ENCODE measurements at regions not wholly inside any gene's neighbourhood (a gene's known extent, or its start where the extent isn't known, plus 50 kb on each side); places are given as distances from the start of the nearest gene placed in this dataset.

DNA sequence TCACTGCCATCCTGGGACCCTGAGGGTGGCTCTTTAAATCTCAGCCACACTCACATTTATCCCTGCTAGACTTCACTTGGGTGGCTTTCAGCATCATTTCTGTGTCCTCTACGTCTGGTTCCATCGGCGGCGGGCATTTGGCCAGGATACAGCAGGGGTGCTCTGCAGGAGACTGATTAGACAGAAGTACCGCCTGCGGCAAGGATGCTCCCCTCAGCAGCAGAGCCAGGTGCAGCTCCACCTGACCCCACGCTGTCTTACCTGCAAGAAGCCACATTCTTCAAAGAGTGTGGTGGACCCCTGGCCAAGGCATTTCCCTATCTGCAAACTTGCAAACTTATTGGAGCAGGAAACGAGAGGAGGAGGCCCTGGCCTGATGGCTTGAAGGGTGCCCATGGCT, 309.8 kb upstream of the IRX4 start:
- Histone ChIP-seq H3K4me1 (no peaks in the 10 kb centered on the region), H3K27me3 (peaks cover 0 to 4% (median 0%) of the 10 kb centered on the region in 3 donors), H3K27ac (no peak overlapping the region), H3K9me3 (no peaks in the 10 kb centered on the region), H3K36me3 (no peaks in the 10 kb centered on the region), H3K4me3 (no peak overlapping the region)
- ATAC-seq = no peak
- in situ Hi-C loops (cut with MboI; ENCODE audit: low sequenced_read_pairs in 4 of 4) (no loop called here), intact Hi-C loops (cut with DNase I; ENCODE audit: low total_unique reads) (no loop called here)
- DNase-seq = no peak
- no peak for TF ChIP-seq POLR2A (IDR thresholded peaks at IDR 0.05)
- TF ChIP-seq, protein P1, sequence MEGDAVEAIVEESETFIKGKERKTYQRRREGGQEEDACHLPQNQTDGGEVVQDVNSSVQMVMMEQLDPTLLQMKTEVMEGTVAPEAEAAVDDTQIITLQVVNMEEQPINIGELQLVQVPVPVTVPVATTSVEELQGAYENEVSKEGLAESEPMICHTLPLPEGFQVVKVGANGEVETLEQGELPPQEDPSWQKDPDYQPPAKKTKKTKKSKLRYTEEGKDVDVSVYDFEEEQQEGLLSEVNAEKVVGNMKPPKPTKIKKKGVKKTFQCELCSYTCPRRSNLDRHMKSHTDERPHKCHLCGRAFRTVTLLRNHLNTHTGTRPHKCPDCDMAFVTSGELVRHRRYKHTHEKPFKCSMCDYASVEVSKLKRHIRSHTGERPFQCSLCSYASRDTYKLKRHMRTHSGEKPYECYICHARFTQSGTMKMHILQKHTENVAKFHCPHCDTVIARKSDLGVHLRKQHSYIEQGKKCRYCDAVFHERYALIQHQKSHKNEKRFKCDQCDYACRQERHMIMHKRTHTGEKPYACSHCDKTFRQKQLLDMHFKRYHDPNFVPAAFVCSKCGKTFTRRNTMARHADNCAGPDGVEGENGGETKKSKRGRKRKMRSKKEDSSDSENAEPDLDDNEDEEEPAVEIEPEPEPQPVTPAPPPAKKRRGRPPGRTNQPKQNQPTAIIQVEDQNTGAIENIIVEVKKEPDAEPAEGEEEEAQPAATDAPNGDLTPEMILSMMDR (IDR thresholded peaks at IDR 0.05 in 4 of 5, conservative IDR thresholded peaks at IDR 0.05 in 1 of 5) = no peak

DNA sequence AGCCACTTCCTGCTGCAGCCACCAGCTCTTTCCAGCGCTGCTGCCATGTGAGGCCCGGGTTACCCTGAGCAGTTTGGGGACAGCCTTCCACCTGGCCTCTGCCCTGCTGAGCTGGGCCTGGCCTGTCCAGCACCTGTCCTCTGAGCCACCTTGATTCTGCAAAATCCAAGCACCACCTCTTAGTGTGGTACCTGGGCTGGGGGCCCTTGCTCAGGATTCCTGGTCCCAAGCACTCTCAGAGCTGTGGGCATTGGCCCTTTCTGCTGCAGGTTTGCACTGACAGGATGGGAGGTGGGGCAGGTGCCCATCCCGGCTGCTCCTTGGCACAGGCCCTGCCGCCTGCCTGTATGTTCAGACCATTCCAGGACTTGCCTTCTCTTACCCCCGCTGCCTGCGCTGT, 309.2 kb upstream of the IRX4 start:
- no peak for DNase-seq
- no peak for ATAC-seq
- Histone ChIP-seq H3K27me3 (peaks cover 0 to 4% (median 0%) of the 10 kb centered on the region in 3 donors), H3K9me3 (no peaks in the 10 kb centered on the region), H3K4me1 (no peaks in the 10 kb centered on the region), H3K4me3 (no peak overlapping the region), H3K27ac (no peak overlapping the region), H3K36me3 (no peaks in the 10 kb centered on the region)
- intact Hi-C loops (cut with DNase I; ENCODE audit: low total_unique reads) (no loop called here), in situ Hi-C loops (cut with MboI; ENCODE audit: low sequenced_read_pairs in 4 of 4) (no loop called here)
- no peak for TF ChIP-seq POLR2A (IDR thresholded peaks at IDR 0.05)
- TF ChIP-seq, protein P1 (IDR thresholded peaks at IDR 0.05 in 4 of 5, conservative IDR thresholded peaks at IDR 0.05 in 1 of 5) = no peak

- no peak for DNase-seq
- TF ChIP-seq POLR2A (IDR thresholded peaks at IDR 0.05) = no peak
- TF ChIP-seq, protein P1 (IDR thresholded peaks at IDR 0.05 in 4 of 5, conservative IDR thresholded peaks at IDR 0.05 in 1 of 5) = no peak
- no peaks in the 10 kb centered on the region for H3K27me3 ChIP-seq
- H3K36me3 ChIP-seq = no peaks in the 10 kb centered on the region
- H3K4me1 ChIP-seq = no peaks in the 10 kb centered on the region
- intact Hi-C loops (cut with DNase I; ENCODE audit: low total_unique reads) (no loop called here), in situ Hi-C loops (cut with MboI; ENCODE audit: low sequenced_read_pairs in 4 of 4) (no loop called here)
- ATAC-seq = no peak
- H3K4me3 ChIP-seq = no peak overlapping the region
- H3K9me3 ChIP-seq = no peaks in the 10 kb centered on the region
- no peak overlapping the region for H3K27ac ChIP-seq
These were observed 307.8 kb upstream of the IRX4 start for GRCh38 chr5:2190549-2190948.

GRCh38 chr5:2188661-2189060, 305.9 kb upstream of the IRX4 start:
- Histone ChIP-seq H3K9me3 (no peaks in the 10 kb centered on the region), H3K36me3 (no peaks in the 10 kb centered on the region), H3K27ac (no peak overlapping the region), H3K4me3 (no peak overlapping the region), H3K27me3 (no peaks in the 10 kb centered on the region), H3K4me1 (no peaks in the 10 kb centered on the region)
- TF ChIP-seq, protein P1 (IDR thresholded peaks at IDR 0.05 in 4 of 5, conservative IDR thresholded peaks at IDR 0.05 in 1 of 5) = no peak
- no peak for TF ChIP-seq POLR2A (IDR thresholded peaks at IDR 0.05)
- no peak for DNase-seq
- no peak for ATAC-seq
- intact Hi-C loops (cut with DNase I; ENCODE audit: low total_unique reads) (no loop called here), in situ Hi-C loops (cut with MboI; ENCODE audit: low sequenced_read_pairs in 4 of 4) (no loop called here)

GRCh38 chr5:2188137-2188536, 305.4 kb upstream of the IRX4 start:
- in situ Hi-C loops (cut with MboI; ENCODE audit: low sequenced_read_pairs in 4 of 4) = no loop called here
- TF ChIP-seq, protein P1 (IDR thresholded peaks at IDR 0.05 in 4 of 5, conservative IDR thresholded peaks at IDR 0.05 in 1 of 5) = no peak
- no peak for TF ChIP-seq POLR2A (IDR thresholded peaks at IDR 0.05)
- Histone ChIP-seq H3K36me3 (no peaks in the 10 kb centered on the region), H3K27me3 (no peaks in the 10 kb centered on the region), H3K27ac (no peak overlapping the region), H3K4me1 (no peaks in the 10 kb centered on the region), H3K9me3 (no peaks in the 10 kb centered on the region), H3K4me3 (no peak overlapping the region)
- no peak for DNase-seq
- intact Hi-C loops (cut with DNase I; ENCODE audit: low total_unique reads) = no loop called here
- no peak for ATAC-seq
